Trophoblast cell (in vitro differentiated cells and primary cell): ENCODE measurements at regions not wholly inside any gene's neighbourhood (a gene's known extent, or its start where the extent isn't known, plus 50 kb on each side); places are given as distances from the start of the nearest gene placed in this dataset.

Experiments
- DNase-seq, 2 donors: peaks; one replicate each; pipeline ENCODE4 v3.0.0-alpha.2; 2016
- H2AFZ ChIP-seq: 2 replicates; pipeline ENCODE4 v1.6.1; 2013; ENCODE audit warnings: low read length, moderate library complexity, mild to moderate bottlenecking; ENCODE audit not compliant: insufficient read depth, poor library complexity
- H2AK5ac ChIP-seq: 2 replicates; pipeline ENCODE4 v1.6.1; 2013; ENCODE audit warnings: mild to moderate bottlenecking, low read length
- H2BK120ac ChIP-seq: 2 replicates; pipeline ENCODE4 v1.6.1; 2013; ENCODE audit warnings: low read length, mild to moderate bottlenecking, moderate library complexity; ENCODE audit not compliant: insufficient read depth, poor library complexity
- H2BK12ac ChIP-seq: 2 replicates; pipeline ENCODE4 v1.6.1; 2013; ENCODE audit warnings: mild to moderate bottlenecking, low read length, moderate library complexity
- H2BK5ac ChIP-seq: 2 replicates; pipeline ENCODE4 v1.6.1; 2013; ENCODE audit warnings: low read length, low read depth, moderate library complexity, mild to moderate bottlenecking; ENCODE audit not compliant: poor library complexity
- H3K14ac ChIP-seq: 2 replicates; pipeline ENCODE4 v1.6.1; 2013; ENCODE audit warnings: mild to moderate bottlenecking, low read length
- H3K18ac ChIP-seq: 2 replicates; pipeline ENCODE4 v1.6.1; 2013; ENCODE audit warnings: mild to moderate bottlenecking, low read length
- H3K23ac ChIP-seq: 2 replicates; pipeline ENCODE4 v1.6.1; 2013; ENCODE audit warnings: low read length
- H3K27ac ChIP-seq: 2 replicates; pipeline ENCODE4 v1.5.1; 2013; ENCODE audit warnings: low read depth, mild to moderate bottlenecking, inconsistent platforms, low read length, moderate library complexity
- H3K27me3 ChIP-seq: 2 replicates; pipeline ENCODE4 v1.6.1; 2013; ENCODE audit warnings: inconsistent platforms, mild to moderate bottlenecking, low read length, moderate library complexity; ENCODE audit not compliant: insufficient read depth
- H3K36me3 ChIP-seq, 2 experiments: 1 replicate in 1 of 2; 2 replicates in 1 of 2; pipeline ENCODE4 v1.6.1; 2013; ENCODE audit warnings: low read length in 2 of 2, mild to moderate bottlenecking in 2 of 2, moderate library complexity in 1 of 2; ENCODE audit not compliant: insufficient read depth in 2 of 2, control insufficient read depth in 1 of 2
- H3K4ac ChIP-seq: 2 replicates; pipeline ENCODE4 v1.6.1; 2013; ENCODE audit warnings: low read depth, mild to moderate bottlenecking, low read length, moderate library complexity
- H3K4me1 ChIP-seq, 2 experiments: 1 replicate in 1 of 2; 2 replicates in 1 of 2; pipeline ENCODE4 v1.6.1; 2013; ENCODE audit warnings: low read length in 2 of 2, mild to moderate bottlenecking in 2 of 2, moderate library complexity in 1 of 2; ENCODE audit not compliant: insufficient read depth in 2 of 2, control insufficient read depth in 1 of 2
- H3K4me2 ChIP-seq: 2 replicates; pipeline ENCODE4 v1.6.1; 2013; ENCODE audit warnings: inconsistent platforms, mild to moderate bottlenecking, low read length, moderate library complexity
- H3K4me3 ChIP-seq: 2 replicates; pipeline ENCODE4 v1.5.1; 2013; ENCODE audit warnings: mild to moderate bottlenecking, low read depth, low read length, inconsistent platforms
- H3K79me1 ChIP-seq: one replicate; pipeline ENCODE4 v1.6.1; 2013; ENCODE audit warnings: low read length
- H3K79me2 ChIP-seq: 2 replicates; pipeline ENCODE4 v1.6.1; 2013; ENCODE audit warnings: low read length, mild to moderate bottlenecking; ENCODE audit not compliant: control insufficient read depth, insufficient read depth, poor library complexity
- H3K9ac ChIP-seq: 2 replicates; pipeline ENCODE4 v1.6.1; 2013; ENCODE audit warnings: mild to moderate bottlenecking, low read length
- H3K9me3 ChIP-seq: 2 replicates; pipeline ENCODE4 v1.6.1; 2013; ENCODE audit warnings: low read depth, mild to moderate bottlenecking, control low read depth, inconsistent platforms, low read length; ENCODE audit not compliant: insufficient read depth
- H4K12ac ChIP-seq: 2 replicates; pipeline ENCODE4 v1.6.1; 2013; ENCODE audit warnings: low read depth, mild to moderate bottlenecking, low read length, moderate library complexity
- H4K8ac ChIP-seq: 2 replicates; pipeline ENCODE4 v1.6.1; 2013; ENCODE audit warnings: low read depth, mild to moderate bottlenecking, low read length, moderate library complexity
- H4K91ac ChIP-seq: one replicate; pipeline ENCODE4 v1.6.1; 2013; ENCODE audit warnings: low read depth, mild to moderate bottlenecking, low read length, moderate library complexity
- WGBS: extraction: QIAGEN DNeasy Blood & Tissue Kit; methylation state at CpG from one replicate; pipeline ENCODE4 v1.1.7; 2013; ENCODE audit warnings: missing lambda C conversion rate; ENCODE audit not compliant: insufficient read length, insufficient coverage; ENCODE audit errors: extremely low coverage; 5-methylcytosine and 5-hydroxymethylcytosine counted together

DNA sequence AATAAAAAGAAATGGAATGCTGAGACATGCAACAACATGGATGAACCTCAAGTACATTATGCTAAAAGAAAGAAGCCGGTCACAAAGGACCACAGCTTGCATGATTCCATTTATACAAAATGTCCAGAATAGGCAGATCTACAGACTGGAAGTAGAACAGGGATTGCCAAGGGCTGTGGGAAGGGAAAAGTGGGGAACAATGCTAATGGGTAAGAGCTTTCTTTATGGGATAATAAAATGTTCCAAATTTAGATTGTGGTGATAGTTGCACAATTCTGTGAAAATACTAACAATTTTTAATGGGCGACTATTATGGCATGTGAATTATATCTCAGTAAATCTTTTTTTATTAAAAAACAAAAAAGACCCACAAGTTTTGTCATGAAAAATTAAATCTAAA lies 106.2 kb downstream of the TMCO5A start:
- H4K91ac ChIP-seq = no peak overlapping the region
- H3K4me2 ChIP-seq = no peak overlapping the region
- no peak overlapping the region for H2BK120ac ChIP-seq
- WGBS = no CpG with 5 or more reads among the region's 2 CpGs
- no peak overlapping the region for H2AFZ ChIP-seq
- no peak overlapping the region for H2BK12ac ChIP-seq
- H3K36me3 ChIP-seq = no peaks in the 10 kb centered on the region
- no peak overlapping the region for H3K18ac ChIP-seq
- H4K8ac ChIP-seq = no peak overlapping the region
- no peaks in the 10 kb centered on the region for H3K9me3 ChIP-seq
- no peak for DNase-seq
- no peak overlapping the region for H3K14ac ChIP-seq
- peaks cover 5% of the 10 kb centered on the region for H3K79me1 ChIP-seq
- no peaks in the 10 kb centered on the region for H3K27me3 ChIP-seq
- H3K4me3 ChIP-seq = no peak overlapping the region
- H3K4ac ChIP-seq = no peak overlapping the region
- no peak overlapping the region for H3K23ac ChIP-seq
- peaks cover 4 to 9% of the 10 kb centered on the region in 2 experiments for H3K4me1 ChIP-seq
- no peak overlapping the region for H4K12ac ChIP-seq
- no peaks in the 10 kb centered on the region for H3K79me2 ChIP-seq
- no peak overlapping the region for H3K9ac ChIP-seq
- no peak overlapping the region for H2AK5ac ChIP-seq
- H2BK5ac ChIP-seq = no peak overlapping the region
- no peak overlapping the region for H3K27ac ChIP-seq

DNA sequence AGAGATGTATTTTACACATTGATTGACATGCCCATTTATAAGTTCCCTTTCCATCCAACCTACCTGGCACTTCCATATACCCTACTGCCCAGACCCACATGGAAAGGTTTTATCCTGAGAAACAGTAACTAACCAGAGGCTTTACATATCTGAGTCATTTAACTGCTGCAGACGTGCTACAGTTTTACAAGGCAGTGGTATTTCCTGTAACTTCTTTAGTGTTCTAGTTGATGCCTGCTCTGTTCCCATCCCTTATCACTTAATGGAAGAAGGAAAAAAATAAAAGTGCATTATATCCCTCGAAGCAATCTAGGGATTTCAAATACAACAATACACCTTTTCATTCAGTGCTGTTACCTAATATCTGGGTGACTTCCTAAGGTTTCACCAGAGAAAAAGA lies 107.1 kb downstream of the TMCO5A start:
- H3K27ac ChIP-seq = no peak overlapping the region
- no peak for DNase-seq
- WGBS = no CpG with 5 or more reads among the region's 2 CpGs
- no peak overlapping the region for H3K18ac ChIP-seq
- H2AK5ac ChIP-seq = no peak overlapping the region
- H3K4ac ChIP-seq = no peak overlapping the region
- H4K91ac ChIP-seq = no peak overlapping the region
- H3K4me3 ChIP-seq = no peak overlapping the region
- no peak overlapping the region for H4K8ac ChIP-seq
- no peak overlapping the region for H3K23ac ChIP-seq
- no peak overlapping the region for H2BK12ac ChIP-seq
- H3K4me2 ChIP-seq = no peak overlapping the region
- H3K9me3 ChIP-seq = no peaks in the 10 kb centered on the region
- no peak overlapping the region for H3K9ac ChIP-seq
- no peak overlapping the region for H2AFZ ChIP-seq
- H3K36me3 ChIP-seq = no peaks in the 10 kb centered on the region
- peaks cover 4 to 9% of the 10 kb centered on the region in 2 experiments for H3K4me1 ChIP-seq
- peaks cover 5% of the 10 kb centered on the region for H3K79me1 ChIP-seq
- no peaks in the 10 kb centered on the region for H3K27me3 ChIP-seq
- no peak overlapping the region for H4K12ac ChIP-seq
- H3K79me2 ChIP-seq = no peaks in the 10 kb centered on the region
- H2BK5ac ChIP-seq = no peak overlapping the region
- no peak overlapping the region for H2BK120ac ChIP-seq
- no peak overlapping the region for H3K14ac ChIP-seq

DNA sequence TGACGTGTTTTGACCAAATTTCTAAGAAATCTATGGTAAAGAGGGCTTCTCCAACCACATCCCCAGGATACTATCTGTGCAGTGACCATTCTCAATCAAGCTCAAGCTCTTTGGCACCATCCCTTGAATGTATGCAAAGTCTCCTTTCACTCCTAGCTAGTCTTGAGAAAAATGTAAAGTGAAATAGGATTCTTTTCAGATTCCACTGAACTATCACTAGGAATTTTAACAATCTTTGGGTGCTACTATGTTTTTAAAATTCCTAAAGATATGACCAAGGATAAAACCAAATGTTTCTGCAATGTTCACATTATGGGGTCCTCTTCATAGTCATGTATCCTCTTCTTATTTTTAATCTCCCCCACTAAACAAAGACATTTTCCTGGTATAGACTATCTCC lies 107.8 kb downstream of the TMCO5A start:
- Histone ChIP-seq H4K8ac (no peak overlapping the region), H3K36me3 (no peaks in the 10 kb centered on the region), H3K14ac (no peak overlapping the region), H3K9ac (no peak overlapping the region), H4K91ac (peak overlapping the region; percentile 43), H3K79me2 (no peaks in the 10 kb centered on the region), H4K12ac (no peak overlapping the region), H3K27ac (peak overlapping the region; percentile 44), H3K4me2 (no peak overlapping the region), H2AFZ (no peak overlapping the region), H3K4ac (no peak overlapping the region), H2AK5ac (no peak overlapping the region), H2BK12ac (peak overlapping the region; percentile 27), H3K18ac (no peak overlapping the region), H3K9me3 (no peaks in the 10 kb centered on the region), H3K4me1 (peaks cover 4 to 9% of the 10 kb centered on the region in 2 experiments), H3K4me3 (no peak overlapping the region), H3K79me1 (peaks cover 5% of the 10 kb centered on the region), H2BK5ac (no peak overlapping the region), H2BK120ac (peak overlapping the region; percentile 15), H3K27me3 (no peaks in the 10 kb centered on the region), H3K23ac (no peak overlapping the region)
- WGBS = no CpG with 5 or more reads among the region's 1 CpG
- no peak for DNase-seq

DNA sequence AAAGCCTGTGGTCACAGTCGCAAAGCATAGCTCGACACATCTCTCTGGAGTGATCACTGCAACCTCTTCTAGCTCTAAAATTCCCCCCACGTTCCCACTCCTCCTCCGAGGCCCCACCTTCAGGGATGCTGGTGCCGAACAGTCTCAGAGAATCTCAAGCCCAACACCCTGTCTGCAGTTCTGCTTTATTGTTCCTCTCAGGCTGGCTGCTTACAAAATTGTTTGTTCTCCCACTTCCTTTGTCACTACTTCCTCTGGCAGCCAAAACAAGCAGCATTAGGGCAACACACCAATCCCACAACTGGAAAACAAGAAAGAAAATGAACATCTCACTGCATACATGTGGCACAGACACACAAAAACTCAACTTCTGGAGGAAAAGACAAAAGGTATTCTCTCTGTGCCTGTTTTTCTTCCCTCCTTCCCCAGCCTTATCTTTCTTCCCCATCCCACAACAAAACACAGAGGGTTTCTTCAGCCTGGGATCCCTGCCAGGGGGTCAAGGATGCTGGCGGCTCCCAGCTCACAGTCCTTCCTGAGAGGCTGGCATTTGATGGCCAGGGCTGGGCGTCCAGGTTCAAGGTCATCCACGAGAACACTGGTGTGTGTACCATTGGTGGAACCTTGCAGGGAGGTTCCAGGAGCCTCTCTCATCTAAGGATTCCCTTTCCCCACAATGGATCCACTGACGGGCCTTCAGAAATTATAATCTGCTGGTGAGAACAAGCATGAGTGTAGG lies 108.4 kb downstream of the TMCO5A start:
- peaks cover 5% of the 10 kb centered on the region for H3K79me1 ChIP-seq
- peak overlapping the region; percentile 34 for H2BK5ac ChIP-seq
- H2AK5ac ChIP-seq = no peak overlapping the region
- H2BK12ac ChIP-seq = peak overlapping the region; percentile 68
- H4K91ac ChIP-seq = peak overlapping the region; percentile 78
- no peak overlapping the region for H3K4me2 ChIP-seq
- H3K4me3 ChIP-seq = no peak overlapping the region
- H3K27me3 ChIP-seq = no peaks in the 10 kb centered on the region
- peak overlapping the region; percentile 28 for H3K27ac ChIP-seq
- DNase-seq = no peak
- no peak overlapping the region for H4K12ac ChIP-seq
- no peak overlapping the region for H3K9ac ChIP-seq
- no peak overlapping the region for H3K4ac ChIP-seq
- no peaks in the 10 kb centered on the region for H3K36me3 ChIP-seq
- H2BK120ac ChIP-seq = no peak overlapping the region
- peak overlapping the region; percentile 62 for H2AFZ ChIP-seq
- peaks cover 4 to 9% of the 10 kb centered on the region in 2 experiments for H3K4me1 ChIP-seq
- no CpG with 5 or more reads among the region's 9 CpGs for WGBS
- no peaks in the 10 kb centered on the region for H3K9me3 ChIP-seq
- peak overlapping the region; percentile 63 for H3K14ac ChIP-seq
- no peak overlapping the region for H3K23ac ChIP-seq
- H3K18ac ChIP-seq = no peak overlapping the region
- H3K79me2 ChIP-seq = no peaks in the 10 kb centered on the region
- peak overlapping the region; percentile 62 for H4K8ac ChIP-seq
